K562 (cell line): ENCODE measurements at regions not wholly inside any gene's neighbourhood (a gene's known extent, or its start where the extent isn't known, plus 50 kb on each side); places are given as distances from the start of the nearest gene placed in this dataset.

Experiments used
- ATAC-seq: fragments of 200-7000 bp; cut with Tn5 transposase; 3 replicates; pipeline ENCODE4 v1.9.1; 2020; ENCODE audit warnings: moderate library complexity
- BruUV-seq: library from RNA; stranded (reverse); fragments of 400-500 nt; replicated peaks from 2 replicates; lab custom pipeline; 2021; lab: Mats Ljungman, UMichigan
- CTCF ChIA-PET: fragments of 300-600 bp; formaldehyde crosslinking; extraction: SDS; loops from one replicate; lab custom pipeline; 2021; ENCODE audit warnings: low intra/inter-chr PET ratio; lab: Yijun Ruan, JAX
- POLR2A ChIA-PET: fragments of 300-600, 350-650 bp; sonication (Branson Sonifier 250); formaldehyde crosslinking; extraction: SDS; loops from one replicate; lab custom pipeline; 2021; ENCODE audit warnings: antibody characterized with exemption, inconsistent platforms; lab: Yijun Ruan, JAX
- DNase-seq, 4 experiments: peaks; one replicate each; pipeline versions ENCODE4 v3.0.0 to v3.0.0-alpha.2; 2011 to 2018; ENCODE audit warnings: low spot score in 3 of 4, mixed read lengths in 3 of 4; ENCODE audit errors: extremely low read depth in 1 of 4
- FAIRE-seq: peaks from 2 replicates; lab custom pipeline; 2011; peaks lifted over from hg19 to GRCh38; lab: Jason Lieb, UNC
- H2AFZ ChIP-seq: 2 replicates; pipeline ENCODE4 v1.6.0; 2011; ENCODE audit warnings: low read depth, low read length, control low read depth, inconsistent platforms
- H3K27ac ChIP-seq: fragments of 200-600 bp; 3 replicates; pipeline ENCODE4 v1.8.0; 2011; ENCODE audit warnings: low read depth, mild to moderate bottlenecking, control low read depth, inconsistent platforms, low read length, moderate library complexity, mixed read lengths; ENCODE audit errors: extremely low read depth
- H3K27me3 ChIP-seq, 2 experiments: fragments of 300-600 bp in 1 of 2; 2 replicates in 1 of 2; 3 replicates in 1 of 2; pipeline versions ENCODE4 v1.6.0 to v1.8.0; 2011; ENCODE audit warnings: inconsistent platforms in 2 of 2, low read length in 2 of 2, mild to moderate bottlenecking in 1 of 2, mixed read lengths in 1 of 2, moderate library complexity in 1 of 2; ENCODE audit not compliant: control insufficient read depth in 2 of 2, insufficient read depth in 2 of 2
- H3K36me3 ChIP-seq: fragments of 300-600 bp; 3 replicates; pipeline ENCODE4 v1.8.0; 2011; ENCODE audit warnings: mild to moderate bottlenecking, low read length, inconsistent platforms; ENCODE audit not compliant: control insufficient read depth, insufficient read depth
- H3K4me1 ChIP-seq, 2 experiments: fragments of 200-600 bp in 1 of 2; replicated peaks in 1 of 2; 2 replicates in 1 of 2; 3 replicates in 1 of 2; pipeline versions ENCODE4 v1.5.1 to v1.8.0; 2011; ENCODE audit warnings: inconsistent platforms in 2 of 2, low read length in 2 of 2, mild to moderate bottlenecking in 1 of 2, mixed read lengths in 1 of 2, moderate library complexity in 1 of 2; ENCODE audit not compliant: control insufficient read depth in 2 of 2, insufficient read depth in 2 of 2
- H3K4me2 ChIP-seq: 2 replicates; pipeline ENCODE4 v1.6.1; 2011; ENCODE audit warnings: low read length, control low read depth, inconsistent platforms, mixed read lengths; ENCODE audit not compliant: insufficient read depth
- H3K4me3 ChIP-seq: fragments of 200-600 bp; sonication (generic), shearing (Covaris generic); 2 replicates; pipeline ENCODE4 v1.5.1; 2016; ENCODE audit warnings: control low read depth, inconsistent platforms
- H3K79me2 ChIP-seq: fragments of 200-600 bp; 3 replicates; pipeline ENCODE4 v1.8.0; 2011; ENCODE audit warnings: low read length, inconsistent platforms; ENCODE audit not compliant: control insufficient read depth, insufficient read depth
- H3K9ac ChIP-seq, 2 experiments: 2 replicates each; pipeline versions ENCODE4 v1.6.0 to v1.6.1; 2011; ENCODE audit warnings: low read depth in 2 of 2, low read length in 2 of 2, control low read depth in 1 of 2, inconsistent platforms in 1 of 2, mild to moderate bottlenecking in 1 of 2, mixed read lengths in 1 of 2; ENCODE audit not compliant: insufficient read depth in 1 of 2
- H3K9me1 ChIP-seq: one replicate; pipeline ENCODE4 v1.6.0; 2011; ENCODE audit warnings: inconsistent platforms, mild to moderate bottlenecking, low read length, moderate library complexity; ENCODE audit not compliant: control insufficient read depth, insufficient read depth
- H3K9me3 ChIP-seq: replicated peaks from 2 replicates; pipeline ENCODE4 v1.5.1; 2011; ENCODE audit warnings: low read depth, low read length, inconsistent platforms; ENCODE audit not compliant: control insufficient read depth, insufficient read depth
- H4K20me1 ChIP-seq: replicated peaks from 2 replicates; pipeline ENCODE4 v1.6.1; 2011; ENCODE audit warnings: low read length, inconsistent platforms, mixed read lengths; ENCODE audit not compliant: control insufficient read depth, insufficient read depth
- ATF4 ChIP-seq: fragments of 450-650 bp; formaldehyde crosslinking; IDR thresholded peaks from 2 replicates; pipeline ENCODE4 v1.4.0; 2022; ENCODE audit warnings: mild to moderate bottlenecking, moderate library complexity
- DACH1 ChIP-seq: fragments of 450-650 bp; IDR thresholded peaks from 2 replicates; pipeline ENCODE4 v1.6.1; 2018; ENCODE audit not compliant: partially characterized antibody
- DEAF1 ChIP-seq: fragments of 450-650 bp; formaldehyde crosslinking; IDR thresholded peaks from 2 replicates; pipeline ENCODE4 v1.4.0; 2020; ENCODE audit warnings: mild to moderate bottlenecking, moderate library complexity
- ELK3 ChIP-seq: fragments of 450-650 bp; formaldehyde crosslinking; IDR thresholded peaks from 2 replicates; pipeline ENCODE4 v1.4.0; 2020; ENCODE audit warnings: mild to moderate bottlenecking
- FOXJ3 ChIP-seq: sonication (generic); formaldehyde crosslinking; IDR thresholded peaks from 2 replicates; pipeline ENCODE4 v1.4.0; 2020; ENCODE audit warnings: mild to moderate bottlenecking, missing genetic modification reagents
- MCM5 ChIP-seq: fragments of 450-650 bp; IDR thresholded peaks from 2 replicates; pipeline ENCODE4 v1.6.1; 2016; ENCODE audit warnings: low read depth
- MLX ChIP-seq, 2 experiments: fragments of 450-650 bp in 1 of 2; sonication (generic) in 1 of 2; formaldehyde crosslinking; conservative IDR thresholded peaks; 2 replicates each; pipeline versions ENCODE4 v1.4.0 to v1.8.1; 2020 to 2022; ENCODE audit warnings: mild to moderate bottlenecking in 1 of 2, missing genetic modification reagents in 1 of 2
- NKRF ChIP-seq: fragments of 450-650 bp; IDR thresholded peaks from 2 replicates; pipeline ENCODE4 v1.6.1; 2016; ENCODE audit warnings: borderline replicate concordance
- PHF21A ChIP-seq: fragments of 450-650 bp; IDR thresholded peaks from 2 replicates; pipeline ENCODE4 v1.6.1; 2017; ENCODE audit warnings: low read depth, borderline replicate concordance
- PTRF ChIP-seq: fragments of 450-650 bp; IDR thresholded peaks from 2 replicates; pipeline ENCODE4 v1.6.1; 2016; ENCODE audit warnings: mild to moderate bottlenecking, missing genetic modification characterization, missing compliant biosample characterization
- RFX7 ChIP-seq: fragments of 250-450 bp; sonication (Bioruptor Pico); IDR thresholded peaks from 2 replicates; pipeline ENCODE4 v1.5.1; 2021; ENCODE audit warnings: mild to moderate bottlenecking
- SRSF3 ChIP-seq: fragments of 200-400 bp; formaldehyde crosslinking; IDR thresholded peaks from 2 replicates; pipeline ENCODE4 v1.6.1; 2016; ENCODE audit warnings: mild to moderate bottlenecking, low read length, moderate library complexity; ENCODE audit not compliant: insufficient read depth
- SRSF9 ChIP-seq: fragments of 200-400 bp; formaldehyde crosslinking; IDR thresholded peaks from 2 replicates; pipeline ENCODE4 v1.6.1; 2017; ENCODE audit warnings: low read depth, low read length, borderline replicate concordance
- ZBTB43 ChIP-seq: sonication (generic); formaldehyde crosslinking; IDR thresholded peaks from 2 replicates; pipeline ENCODE4 v1.8.0; 2023; ENCODE audit warnings: mild to moderate bottlenecking, missing genetic modification reagents
- ZNF143 ChIP-seq: sonication (generic); formaldehyde crosslinking; IDR thresholded peaks from 2 replicates; pipeline ENCODE4 v1.9.0; 2022; ENCODE audit warnings: mild to moderate bottlenecking, missing genetic modification reagents
- ZNF764 ChIP-seq: fragments of 250-450 bp; sonication (Bioruptor Pico); IDR thresholded peaks from 2 replicates; pipeline ENCODE4 v1.4.0; 2020; ENCODE audit warnings: low read depth, mild to moderate bottlenecking, moderate library complexity
- WGBS: fragments of 100-300 bp; shearing (Covaris generic); methylation state at CpG from one replicate; pipeline ENCODE4 v1.1.6; 2016; ENCODE audit warnings: low coverage, mixed read lengths; ENCODE audit not compliant: insufficient coverage; ENCODE audit errors: missing lambda C conversion rate; 5-methylcytosine and 5-hydroxymethylcytosine counted together
- in situ Hi-C: fragments of 300-500 bp; cut with MboI; formaldehyde crosslinking; loops from 4 replicates; pipeline ENCODE4 v1.15.0; 2018; ENCODE audit warnings: inconsistent platforms, mixed read lengths
- intact Hi-C: fragments of 100-400 bp; cut with micrococcal nuclease; formaldehyde crosslinking; loops from 2 replicates; pipeline ENCODE4 v1.14.2; 2022

- no peaks in the 10 kb centered on the region for H4K20me1 ChIP-seq
- ATAC-seq (no peak), FAIRE-seq (no peak), DNase-seq (no peak)
- H3K4me2 ChIP-seq: no peak overlapping the region
- H3K9ac ChIP-seq: no peak overlapping the region
- WGBS: 3% methylated on average over 3 of the region's 3 CpGs
- H3K79me2 ChIP-seq: no peaks in the 10 kb centered on the region
- H2AFZ ChIP-seq: no peak overlapping the region
- ChIA-PET CTCF (no interaction called here), POLR2A (interaction anchor here (1.0 kb wide), 1 partner anchor 11 kb away, joined by 3 read pairs; no protein-coding TSS in a partner anchor)
- intact Hi-C loops: no loop called here
- H3K4me1 ChIP-seq: no peaks in the 10 kb centered on the region
- no peak overlapping the region for H3K27ac ChIP-seq
- in situ Hi-C loops: no loop called here
- H3K4me3 ChIP-seq: no peak overlapping the region
- H3K36me3 ChIP-seq: no peaks in the 10 kb centered on the region
- BruUV-seq: no TSS peak
- no peaks in the 10 kb centered on the region for H3K9me3 ChIP-seq
- peaks cover 4 to 32% of the 10 kb centered on the region in 2 experiments; a peak in 4 of 5 replicates for H3K27me3 ChIP-seq
- no peaks in the 10 kb centered on the region for H3K9me1 ChIP-seq
- no peak for TF ChIP-seq ELK3
- TF ChIP-seq NKRF: no peak
- no peak for TF ChIP-seq ATF4 (CRISPR knock-in tag)
- no peak for TF ChIP-seq RFX7 (CRISPR knock-in tag)
- TF ChIP-seq MCM5: no peak
- no peak for TF ChIP-seq DEAF1
- no peak for TF ChIP-seq ZBTB43 (CRISPR knock-in tag)
- no peak for TF ChIP-seq DACH1
- TF ChIP-seq ZNF764 (CRISPR knock-in tag): no peak
- TF ChIP-seq ZNF143: no peak
- TF ChIP-seq SRSF3: no peak
- no peak for TF ChIP-seq PTRF (tag)
- TF ChIP-seq PHF21A: no peak
- TF ChIP-seq FOXJ3 (CRISPR knock-in tag): no peak
- no peak for TF ChIP-seq SRSF9
- TF ChIP-seq MLX (CRISPR knock-in tag; conservative IDR thresholded peaks at IDR 0.05): no peak
Observed at GRCh38 chr2:16014802-16015201, 74.5 kb downstream of the MYCN start.
